OCI-LY3 (cell line): ENCODE measurements at regions not wholly inside any gene's neighbourhood (a gene's known extent, or its start where the extent isn't known, plus 50 kb on each side); places are given as distances from the start of the nearest gene placed in this dataset.

ENCODE experiments used
- CTCF ChIP-seq: fragments of 200-600, 300-600 bp; sonication (generic); IDR thresholded peaks from 2 replicates; pipeline ENCODE4 v1.5.1; 2014; ENCODE audit warnings: antibody characterized with exemption, low read length, low read depth
- EZH2phosphoT487 ChIP-seq: fragments of 200-600 bp; shearing (Covaris generic); IDR thresholded peaks from 2 replicates; pipeline ENCODE4 v1.6.1; 2018; ENCODE audit warnings: antibody characterized with exemption, mixed run types, low read depth

- TF ChIP-seq CTCF, result no peak
- no peak for TF ChIP-seq EZH2phosphoT487
These were observed 79.6 kb downstream of the TEX51 start for GRCh38 chr2:126978333-126978732.
